HG03064 (cell line): ENCODE measurements at regions not wholly inside any gene's neighbourhood (a gene's known extent, or its start where the extent isn't known, plus 50 kb on each side); places are given as distances from the start of the nearest gene placed in this dataset.

ENCODE experiments used
- ATAC-seq: cut with Tn5 transposase; IDR thresholded peaks from one replicate; pipeline ENCODE4 v1.9.1; 2021; ENCODE audit warnings: low read depth; ENCODE audit not compliant: unreplicated experiment

- no peak for ATAC-seq
Measured at GRCh38 chr5:8048920-8049319, 180.0 kb downstream of the MTRR start.

- ATAC-seq: no peak
Measured at GRCh38 chr5:8050616-8051175, 181.7 kb downstream of the MTRR start.

- no peak for ATAC-seq
Measured at GRCh38 chr5:8053270-8053669, 184.3 kb downstream of the MTRR start.

- no peak for ATAC-seq
Measured at GRCh38 chr5:8057769-8058168, 188.8 kb downstream of the MTRR start.

GRCh38 chr5:8058616-8059190 is 189.8 kb downstream of the MTRR start:
- ATAC-seq: no peak

- no peak for ATAC-seq
Measured at GRCh38 chr5:8059337-8059736, 190.4 kb downstream of the MTRR start.

- ATAC-seq: no peak
Measured at GRCh38 chr5:8060235-8060952, 191.4 kb downstream of the MTRR start.

- ATAC-seq: no peak
Measured at GRCh38 chr5:8060953-8061429, 192.0 kb downstream of the MTRR start.

GRCh38 chr5:8062521-8062920 is 193.6 kb downstream of the MTRR start:
- ATAC-seq: no peak

GRCh38 chr5:8068078-8068477 is 199.1 kb downstream of the MTRR start:
- ATAC-seq: no peak

GRCh38 chr5:8070138-8070537 is 201.2 kb downstream of the MTRR start:
- no peak for ATAC-seq

- no peak for ATAC-seq
Measured at GRCh38 chr5:8079056-8079455, 210.1 kb downstream of the MTRR start.

GRCh38 chr5:8081179-8081578 is 212.2 kb downstream of the MTRR start:
- no peak for ATAC-seq

GRCh38 chr5:8093669-8094068 is 224.7 kb downstream of the MTRR start:
- ATAC-seq: no peak

- no peak for ATAC-seq
Measured at GRCh38 chr5:8094304-8094703, 225.4 kb downstream of the MTRR start.

- ATAC-seq: no peak
Measured at GRCh38 chr5:8097146-8097545, 228.2 kb downstream of the MTRR start.

- ATAC-seq: no peak
Measured at GRCh38 chr5:8098081-8098480, 229.1 kb downstream of the MTRR start.

GRCh38 chr5:8102714-8103113 is 233.8 kb downstream of the MTRR start:
- no peak for ATAC-seq

GRCh38 chr5:8114597-8115266 is 245.8 kb downstream of the MTRR start:
- ATAC-seq: no peak

- ATAC-seq: no peak
Measured at GRCh38 chr5:8123559-8123958, 254.6 kb downstream of the MTRR start.

GRCh38 chr5:8134609-8135008 is 265.7 kb downstream of the MTRR start:
- no peak for ATAC-seq

GRCh38 chr5:8135742-8136141 is 266.8 kb downstream of the MTRR start:
- no peak for ATAC-seq
